H9 (cell line): ENCODE measurements at regions not wholly inside any gene's neighbourhood (a gene's known extent, or its start where the extent isn't known, plus 50 kb on each side); places are given as distances from the start of the nearest gene placed in this dataset.

ENCODE experiments used
- DNase-seq: peaks from one replicate; pipeline ENCODE4 v3.0.0-alpha.2; 2017
- H2AFZ ChIP-seq: one replicate; pipeline ENCODE4 v1.6.1; 2013; ENCODE audit warnings: mild to moderate bottlenecking, low read length, control low read depth, moderate library complexity
- H2AK5ac ChIP-seq: 2 replicates; pipeline ENCODE4 v1.6.1; 2013; ENCODE audit warnings: low read length, control low read depth, mixed read lengths; ENCODE audit not compliant: insufficient read length
- H2BK120ac ChIP-seq: one replicate; pipeline ENCODE4 v1.6.1; 2013; ENCODE audit warnings: low read depth, mild to moderate bottlenecking, low read length, control low read depth, inconsistent platforms; ENCODE audit not compliant: poor library complexity, severe bottlenecking
- H2BK12ac ChIP-seq: 2 replicates; pipeline ENCODE4 v1.6.1; 2013; ENCODE audit warnings: low read length, control low read depth, mixed read lengths, low read depth; ENCODE audit not compliant: insufficient read length
- H2BK15ac ChIP-seq: 2 replicates; pipeline ENCODE4 v1.6.1; 2013; ENCODE audit warnings: low read depth, low read length, control low read depth
- H2BK20ac ChIP-seq: one replicate; pipeline ENCODE4 v1.6.1; 2013; ENCODE audit warnings: low read depth, mild to moderate bottlenecking, low read length, control low read depth, inconsistent platforms; ENCODE audit not compliant: poor library complexity, severe bottlenecking
- H2BK5ac ChIP-seq: 2 replicates; pipeline ENCODE4 v1.6.1; 2013; ENCODE audit warnings: low read length, control low read depth, mixed read lengths; ENCODE audit not compliant: insufficient read length
- H3K14ac ChIP-seq: 2 replicates; pipeline ENCODE4 v1.6.1; 2013; ENCODE audit warnings: low read length, control low read depth; ENCODE audit not compliant: insufficient read depth
- H3K18ac ChIP-seq: 2 replicates; pipeline ENCODE4 v1.6.1; 2013; ENCODE audit warnings: low read depth, mild to moderate bottlenecking, mixed read lengths, low read length, control low read depth; ENCODE audit not compliant: insufficient read length
- H3K23ac ChIP-seq: 2 replicates; pipeline ENCODE4 v1.6.1; 2013; ENCODE audit warnings: low read length, control low read depth, mixed read lengths, low read depth; ENCODE audit not compliant: insufficient read length
- H3K23me2 ChIP-seq: 2 replicates; pipeline ENCODE4 v1.6.1; 2013; ENCODE audit warnings: low read depth, mild to moderate bottlenecking, mixed read lengths, low read length, control low read depth; ENCODE audit not compliant: insufficient read length, poor library complexity, severe bottlenecking
- H3K27ac ChIP-seq: 2 replicates; pipeline ENCODE4 v1.5.1; 2013; ENCODE audit warnings: low read length, control low read depth, mixed read lengths, low read depth; ENCODE audit not compliant: insufficient read length
- H3K27me3 ChIP-seq: 2 replicates; pipeline ENCODE4 v1.6.1; 2013; ENCODE audit warnings: low read length, control low read depth, inconsistent platforms; ENCODE audit not compliant: insufficient read depth
- H3K4ac ChIP-seq: 2 replicates; pipeline ENCODE4 v1.6.1; 2013; ENCODE audit warnings: low read depth, mild to moderate bottlenecking, control low read depth, inconsistent platforms, low read length, moderate library complexity
- H3K4me1 ChIP-seq: 2 replicates; pipeline ENCODE4 v1.6.1; 2013; ENCODE audit warnings: low read length, control low read depth, inconsistent platforms; ENCODE audit not compliant: insufficient read depth
- H3K4me2 ChIP-seq: 2 replicates; pipeline ENCODE4 v1.6.1; 2013; ENCODE audit warnings: low read length, control low read depth, mixed read lengths; ENCODE audit not compliant: insufficient read length, insufficient read depth
- H3K56ac ChIP-seq: 2 replicates; pipeline ENCODE4 v1.6.1; 2013; ENCODE audit warnings: low read depth, mild to moderate bottlenecking, mixed read lengths, low read length, control low read depth; ENCODE audit not compliant: insufficient read length
- H3K79me1 ChIP-seq: 2 replicates; pipeline ENCODE4 v1.6.1; 2013; ENCODE audit warnings: low read depth, mild to moderate bottlenecking, moderate library complexity, low read length, control low read depth, inconsistent platforms; ENCODE audit not compliant: insufficient read depth, poor library complexity, severe bottlenecking
- H3K79me2 ChIP-seq: 2 replicates; pipeline ENCODE4 v1.6.1; 2013; ENCODE audit warnings: low read length, control low read depth, inconsistent platforms; ENCODE audit not compliant: insufficient read depth
- H3K9ac ChIP-seq: 2 replicates; pipeline ENCODE4 v1.6.1; 2013; ENCODE audit warnings: low read length, control low read depth, mixed read lengths; ENCODE audit not compliant: insufficient read length; ENCODE audit errors: extremely low read depth
- H3K9me3 ChIP-seq: one replicate; pipeline ENCODE4 v1.6.1; 2013; ENCODE audit warnings: low read depth, low read length, inconsistent platforms; ENCODE audit not compliant: control insufficient read depth
- H3T11ph ChIP-seq: one replicate; pipeline ENCODE4 v1.6.1; 2013; ENCODE audit warnings: mild to moderate bottlenecking, low read length, control low read depth, inconsistent platforms
- H4K20me1 ChIP-seq: one replicate; pipeline ENCODE4 v1.6.1; 2013; ENCODE audit not compliant: control insufficient read depth, insufficient read length, insufficient read depth
- H4K5ac ChIP-seq: 2 replicates; pipeline ENCODE4 v1.6.1; 2013; ENCODE audit warnings: low read depth, mild to moderate bottlenecking, mixed read lengths, low read length, control low read depth; ENCODE audit not compliant: insufficient read length
- H4K8ac ChIP-seq: replicated peaks from 2 replicates; pipeline ENCODE4 v1.6.1; 2013; ENCODE audit warnings: low read length, control low read depth, mixed read lengths, low read depth; ENCODE audit not compliant: insufficient read length
- H4K91ac ChIP-seq: 2 replicates; pipeline ENCODE4 v1.6.1; 2013; ENCODE audit warnings: low read depth, mild to moderate bottlenecking, moderate library complexity, mixed read lengths, low read length, control low read depth; ENCODE audit not compliant: insufficient read length
- H3K27ac Mint-ChIP-seq, 3 experiments: 2 replicates in 2 of 3; 3 replicates in 1 of 3; pipeline ENCODE4 v1.8.0; 2020 to 2021; ENCODE audit warnings: mixed read lengths in 3 of 3, mild to moderate bottlenecking in 1 of 3, moderate library complexity in 1 of 3
- H3K27me3 Mint-ChIP-seq: 2 replicates; pipeline ENCODE4 v1.8.0; 2021; ENCODE audit warnings: low read depth, mild to moderate bottlenecking, moderate library complexity, mixed read lengths
- H3K36me3 Mint-ChIP-seq, 3 experiments: 2 replicates in 2 of 3; 3 replicates in 1 of 3; pipeline ENCODE4 v1.8.0; 2020 to 2021; ENCODE audit warnings: low read depth in 3 of 3, mixed read lengths in 3 of 3; ENCODE audit not compliant: insufficient read depth in 1 of 3
- H3K4me1 Mint-ChIP-seq, 2 experiments: 2 replicates each; pipeline ENCODE4 v1.8.0; 2020; ENCODE audit warnings: mixed read lengths in 2 of 2
- H3K4me3 Mint-ChIP-seq, 2 experiments: 2 replicates in 1 of 2; 3 replicates in 1 of 2; pipeline ENCODE4 v1.8.0; 2020 to 2021; ENCODE audit warnings: mild to moderate bottlenecking in 2 of 2, mixed read lengths in 2 of 2, moderate library complexity in 1 of 2
- H3K9me3 Mint-ChIP-seq, 2 experiments: 2 replicates in 1 of 2; 3 replicates in 1 of 2; pipeline ENCODE4 v1.8.0; 2020; ENCODE audit warnings: mild to moderate bottlenecking in 2 of 2, mixed read lengths in 2 of 2, moderate library complexity in 1 of 2
- CTCF ChIP-seq: fragments of 200-600 bp; sonication (generic); conservative IDR thresholded peaks from 3 replicates; pipeline ENCODE4 v1.8.0; 2021; ENCODE audit warnings: antibody characterized with exemption, mild to moderate bottlenecking
- WGBS: extraction: QIAGEN DNeasy Blood & Tissue Kit; methylation state at CpG from one replicate; pipeline ENCODE4 v1.1.7; 2013; ENCODE audit warnings: missing lambda C conversion rate, low lambda C conversion rate, mixed read lengths; ENCODE audit not compliant: insufficient read length; ENCODE audit errors: extremely low coverage; 5-methylcytosine and 5-hydroxymethylcytosine counted together

- Mint-ChIP-seq H3K4me3 (no peak overlapping the region), H3K4me1 (peaks cover 26 to 41% of the 10 kb centered on the region in 2 experiments), H3K36me3 (peaks cover 7 to 15% (median 10%) of the 10 kb centered on the region in 3 experiments), H3K27ac (peak overlapping the region in 1 of 3 experiments; percentile 3; a peak in 2 of 7 replicates), H3K9me3 (peaks cover 0 to 6% of the 10 kb centered on the region in 2 experiments; a peak in 3 of 5 replicates), H3K27me3 (no peaks in the 10 kb centered on the region)
- no CpG with 5 or more reads among the region's 3 CpGs for WGBS
- H4K91ac ChIP-seq: no peak overlapping the region
- peaks cover 8% of the 10 kb centered on the region; the same call in 1 of the 2 replicates for H3K4me1 ChIP-seq
- no peak overlapping the region for H4K8ac ChIP-seq
- H2AFZ ChIP-seq: no peak overlapping the region
- no peak overlapping the region for H3K27ac ChIP-seq
- no peak overlapping the region for H3K9ac ChIP-seq
- H3K9me3 ChIP-seq: no peaks in the 10 kb centered on the region
- no peaks in the 10 kb centered on the region for H3K23me2 ChIP-seq
- no peak overlapping the region for H3K14ac ChIP-seq
- no peak overlapping the region for H2BK5ac ChIP-seq
- no peaks in the 10 kb centered on the region for H3K79me2 ChIP-seq
- no peak overlapping the region for H3K4ac ChIP-seq
- no peaks in the 10 kb centered on the region for H4K20me1 ChIP-seq
- no peak overlapping the region for H2BK20ac ChIP-seq
- no peak overlapping the region for H3K4me2 ChIP-seq
- H3K23ac ChIP-seq: no peak overlapping the region
- no peak overlapping the region for H2BK15ac ChIP-seq
- H3K79me1 ChIP-seq: no peaks in the 10 kb centered on the region
- H4K5ac ChIP-seq: no peak overlapping the region
- H3T11ph ChIP-seq: peak overlapping the region; percentile 8
- DNase-seq: no peak
- H2BK12ac ChIP-seq: no peak overlapping the region
- H3K27me3 ChIP-seq: no peaks in the 10 kb centered on the region
- no peak overlapping the region for H3K18ac ChIP-seq
- TF ChIP-seq CTCF: no peak
- no peak overlapping the region for H3K56ac ChIP-seq
- no peak overlapping the region for H2AK5ac ChIP-seq
- H2BK120ac ChIP-seq: no peak overlapping the region
These were observed 161.0 kb upstream of the S100G start for GRCh38 chrX:16488959-16489358.
